OCI-LY1 (cell line): ENCODE measurements at regions not wholly inside any gene's neighbourhood (a gene's known extent, or its start where the extent isn't known, plus 50 kb on each side); places are given as distances from the start of the nearest gene placed in this dataset.

Source experiments
- H2AFZ ChIP-seq: fragments of 200-600 bp; sonication (generic), shearing (Covaris generic); 2 replicates; pipeline ENCODE4 v1.6.0; 2014; ENCODE audit warnings: antibody characterized with exemption, mild to moderate bottlenecking, low read length
- H3F3A ChIP-seq: fragments of 200-600 bp; sonication (generic), shearing (Covaris generic); 2 replicates; pipeline ENCODE4 v1.6.0; 2014; ENCODE audit warnings: mild to moderate bottlenecking, antibody characterized with exemption, low read length, moderate library complexity; ENCODE audit not compliant: insufficient read depth
- H3K27ac ChIP-seq: fragments of 200-600 bp; sonication (generic); 2 replicates; pipeline ENCODE4 v1.5.1; 2014; ENCODE audit warnings: low read length, mixed run types, mild to moderate bottlenecking, low read depth; ENCODE audit not compliant: poor library complexity, severe bottlenecking
- H3K27me3 ChIP-seq: fragments of 200-600 bp; sonication (generic); 2 replicates; pipeline ENCODE4 v1.6.0; 2014; ENCODE audit warnings: antibody characterized with exemption, mild to moderate bottlenecking, low read length, moderate library complexity; ENCODE audit not compliant: insufficient read depth
- H3K36me3 ChIP-seq: fragments of 200-600 bp; sonication (generic); 2 replicates; pipeline ENCODE4 v1.6.1; 2014; ENCODE audit warnings: mild to moderate bottlenecking, antibody characterized with exemption, low read length, moderate library complexity, mixed read lengths; ENCODE audit not compliant: insufficient read depth
- H3K4me1 ChIP-seq: fragments of 200-600 bp; sonication (generic); 2 replicates; pipeline ENCODE4 v1.5.1; 2014; ENCODE audit warnings: mild to moderate bottlenecking, low read length, moderate library complexity; ENCODE audit not compliant: insufficient read depth, severe bottlenecking
- H3K4me2 ChIP-seq: fragments of 200-600 bp; sonication (generic), shearing (Covaris generic); 2 replicates; pipeline ENCODE4 v1.6.1; 2014; ENCODE audit warnings: low read length
- H3K4me3 ChIP-seq: fragments of 200-600 bp; sonication (generic); 2 replicates; pipeline ENCODE4 v1.5.1; 2014; ENCODE audit warnings: low read length, low read depth, mild to moderate bottlenecking, mixed read lengths; ENCODE audit not compliant: poor library complexity, severe bottlenecking
- H3K79me2 ChIP-seq: fragments of 200-600 bp; shearing (Covaris generic); 2 replicates; pipeline ENCODE4 v1.6.1; 2016; ENCODE audit warnings: mixed run types, low read length, mixed read lengths; ENCODE audit not compliant: insufficient read depth
- H3K9ac ChIP-seq: fragments of 200-600 bp; sonication (generic), shearing (Covaris generic); 2 replicates; pipeline ENCODE4 v1.6.1; 2014; ENCODE audit warnings: mild to moderate bottlenecking, low read length, mixed read lengths
- H3K9me2 ChIP-seq: fragments of 200-600 bp; sonication (generic), shearing (Covaris generic); 2 replicates; pipeline ENCODE4 v1.6.1; 2014; ENCODE audit warnings: low read depth, mild to moderate bottlenecking, low read length, mixed read lengths
- H3K9me3 ChIP-seq: fragments of 200-600 bp; shearing (Covaris generic); 2 replicates; pipeline ENCODE4 v1.6.1; 2014; ENCODE audit warnings: low read length, mixed read lengths
- H4K20me1 ChIP-seq: fragments of 200-600 bp; sonication (generic), shearing (Covaris generic); 2 replicates; pipeline ENCODE4 v1.6.0; 2016; ENCODE audit warnings: mild to moderate bottlenecking, low read length; ENCODE audit not compliant: insufficient read depth
- EZH2 ChIP-seq: fragments of 200-600 bp; sonication (generic), shearing (Covaris generic); IDR thresholded peaks from 2 replicates; pipeline ENCODE4 v1.8.0; 2017; ENCODE audit warnings: borderline replicate concordance, mixed run types, mild to moderate bottlenecking, antibody characterized with exemption, low read length, moderate library complexity, mixed read lengths
- TF ChIP-seq, protein P1 (sequence below): fragments of 200-600 bp; sonication (generic), shearing (Covaris generic); IDR thresholded peaks from 2 replicates; pipeline ENCODE4 v1.5.1; 2017; ENCODE audit warnings: mild to moderate bottlenecking, antibody characterized with exemption, low read length, moderate library complexity, mixed read lengths

- no peak overlapping the region for H3K4me2 ChIP-seq
- no peaks in the 10 kb centered on the region for H3K4me1 ChIP-seq
- H3K4me3 ChIP-seq = no peak overlapping the region
- H4K20me1 ChIP-seq = no peaks in the 10 kb centered on the region
- no peaks in the 10 kb centered on the region for H3F3A ChIP-seq
- H3K36me3 ChIP-seq = no peaks in the 10 kb centered on the region
- no peak overlapping the region for H3K9ac ChIP-seq
- H3K9me2 ChIP-seq = no peaks in the 10 kb centered on the region
- H3K9me3 ChIP-seq = no peaks in the 10 kb centered on the region
- no peak overlapping the region for H3K27ac ChIP-seq
- TF ChIP-seq, protein P1, sequence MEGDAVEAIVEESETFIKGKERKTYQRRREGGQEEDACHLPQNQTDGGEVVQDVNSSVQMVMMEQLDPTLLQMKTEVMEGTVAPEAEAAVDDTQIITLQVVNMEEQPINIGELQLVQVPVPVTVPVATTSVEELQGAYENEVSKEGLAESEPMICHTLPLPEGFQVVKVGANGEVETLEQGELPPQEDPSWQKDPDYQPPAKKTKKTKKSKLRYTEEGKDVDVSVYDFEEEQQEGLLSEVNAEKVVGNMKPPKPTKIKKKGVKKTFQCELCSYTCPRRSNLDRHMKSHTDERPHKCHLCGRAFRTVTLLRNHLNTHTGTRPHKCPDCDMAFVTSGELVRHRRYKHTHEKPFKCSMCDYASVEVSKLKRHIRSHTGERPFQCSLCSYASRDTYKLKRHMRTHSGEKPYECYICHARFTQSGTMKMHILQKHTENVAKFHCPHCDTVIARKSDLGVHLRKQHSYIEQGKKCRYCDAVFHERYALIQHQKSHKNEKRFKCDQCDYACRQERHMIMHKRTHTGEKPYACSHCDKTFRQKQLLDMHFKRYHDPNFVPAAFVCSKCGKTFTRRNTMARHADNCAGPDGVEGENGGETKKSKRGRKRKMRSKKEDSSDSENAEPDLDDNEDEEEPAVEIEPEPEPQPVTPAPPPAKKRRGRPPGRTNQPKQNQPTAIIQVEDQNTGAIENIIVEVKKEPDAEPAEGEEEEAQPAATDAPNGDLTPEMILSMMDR = no peak
- TF ChIP-seq EZH2 = no peak
- 0 out of 2 replicates have a peak, but pooled peaks cover 2% of the 10 kb centered on the region for H3K27me3 ChIP-seq
- H3K79me2 ChIP-seq = no peaks in the 10 kb centered on the region
- H2AFZ ChIP-seq = no peak overlapping the region
Measured at GRCh38 chr14:65835501-65835900, 423.0 kb downstream of the FUT8 start.

GRCh38 chr14:65838565-65838964 lies 426.0 kb downstream of the FUT8 start:
- H2AFZ ChIP-seq = no peak overlapping the region
- H3K9me2 ChIP-seq = no peaks in the 10 kb centered on the region
- H3K4me3 ChIP-seq = no peak overlapping the region
- no peak overlapping the region for H3K27ac ChIP-seq
- H3F3A ChIP-seq = no peaks in the 10 kb centered on the region
- 0 out of 2 replicates have a peak, but pooled peaks cover 2% of the 10 kb centered on the region for H3K27me3 ChIP-seq
- H3K9ac ChIP-seq = no peak overlapping the region
- H3K36me3 ChIP-seq = no peaks in the 10 kb centered on the region
- no peaks in the 10 kb centered on the region for H4K20me1 ChIP-seq
- TF ChIP-seq, protein P1 = no peak
- TF ChIP-seq EZH2 = no peak
- H3K4me2 ChIP-seq = no peak overlapping the region
- no peaks in the 10 kb centered on the region for H3K79me2 ChIP-seq
- H3K4me1 ChIP-seq = no peaks in the 10 kb centered on the region
- no peaks in the 10 kb centered on the region for H3K9me3 ChIP-seq

- H2AFZ ChIP-seq = no peak overlapping the region
- H3F3A ChIP-seq = no peaks in the 10 kb centered on the region
- H3K4me3 ChIP-seq = no peak overlapping the region
- no peaks in the 10 kb centered on the region for H3K36me3 ChIP-seq
- H3K27ac ChIP-seq = no peak overlapping the region
- no peaks in the 10 kb centered on the region for H3K9me2 ChIP-seq
- no peaks in the 10 kb centered on the region for H3K79me2 ChIP-seq
- H4K20me1 ChIP-seq = no peaks in the 10 kb centered on the region
- H3K27me3 ChIP-seq = 0 out of 2 replicates have a peak, but pooled peaks cover 2% of the 10 kb centered on the region
- TF ChIP-seq, protein P1 = no peak
- no peak for TF ChIP-seq EZH2
- no peaks in the 10 kb centered on the region for H3K4me1 ChIP-seq
- no peaks in the 10 kb centered on the region for H3K9me3 ChIP-seq
- no peak overlapping the region for H3K4me2 ChIP-seq
- H3K9ac ChIP-seq = no peak overlapping the region
Measured at GRCh38 chr14:65840118-65840751, 427.7 kb downstream of the FUT8 start.
